GM18867 (cell line): ENCODE measurements at regions not wholly inside any gene's neighbourhood (a gene's known extent, or its start where the extent isn't known, plus 50 kb on each side); places are given as distances from the start of the nearest gene placed in this dataset.
A peak's percentile ranks its signal among the peaks of the same experiment; 100 is the strongest.

Experiments used
- ATAC-seq: cut with Tn5 transposase; IDR thresholded peaks from one replicate; pipeline ENCODE4 v1.9.1; 2021; ENCODE audit warnings: mild to moderate bottlenecking, moderate library complexity; ENCODE audit not compliant: unreplicated experiment

GRCh38 chr13:111472559-111473460 lies 152.4 kb downstream of the TEX29 start:
- ATAC-seq = no peak

GRCh38 chr13:111474136-111475002 lies 153.9 kb downstream of the TEX29 start:
- ATAC-seq = peak; percentile 38

GRCh38 chr13:111475488-111475887 lies 155.0 kb downstream of the TEX29 start:
- ATAC-seq = no peak

GRCh38 chr13:111476197-111476596 lies 155.8 kb downstream of the TEX29 start:
- no peak for ATAC-seq

GRCh38 chr13:111479412-111479811 lies 159.0 kb downstream of the TEX29 start:
- ATAC-seq = no peak

GRCh38 chr13:111480503-111480902 lies 160.1 kb downstream of the TEX29 start:
- ATAC-seq = no peak

- ATAC-seq = no peak
These were observed 160.5 kb downstream of the TEX29 start for GRCh38 chr13:111480976-111481375.

GRCh38 chr13:111482126-111482525 lies 161.7 kb downstream of the TEX29 start:
- ATAC-seq = no peak

- ATAC-seq = no peak
These were observed 162.6 kb downstream of the TEX29 start for GRCh38 chr13:111482806-111483620.

- ATAC-seq = no peak
These were observed 163.2 kb downstream of the TEX29 start for GRCh38 chr13:111483621-111483987.

GRCh38 chr13:111484141-111484925 lies 163.9 kb downstream of the TEX29 start:
- ATAC-seq = no peak

- no peak for ATAC-seq
These were observed 164.5 kb downstream of the TEX29 start for GRCh38 chr13:111484959-111485358.

GRCh38 chr13:111485491-111486250 lies 165.2 kb downstream of the TEX29 start:
- no peak for ATAC-seq

GRCh38 chr13:111486331-111486730 lies 165.9 kb downstream of the TEX29 start:
- ATAC-seq = no peak

- no peak for ATAC-seq
These were observed 166.4 kb downstream of the TEX29 start for GRCh38 chr13:111486801-111487200.

- no peak for ATAC-seq
These were observed 168.2 kb downstream of the TEX29 start for GRCh38 chr13:111488486-111489132.

GRCh38 chr13:111489301-111489700 lies 168.9 kb downstream of the TEX29 start:
- ATAC-seq = no peak

- ATAC-seq = no peak
These were observed 170.2 kb downstream of the TEX29 start for GRCh38 chr13:111490611-111491010.

GRCh38 chr13:111491021-111491420 lies 170.6 kb downstream of the TEX29 start:
- ATAC-seq = no peak
